Lower lobe of right lung (tissue), 2 donors: ENCODE measurements at regions not wholly inside any gene's neighbourhood (a gene's known extent, or its start where the extent isn't known, plus 50 kb on each side); places are given as distances from the start of the nearest gene placed in this dataset.
A peak's percentile ranks its signal among the peaks of the same experiment; 100 is the strongest.
"Not testable (repeated sequence)": the region's sequence is repeated elsewhere in the genome, so short reads cannot be mapped to it uniquely, and the experiment has no call there.

Experiments used
- ATAC-seq, 2 donors: fragments of 200-7000 bp; cut with Tn5 transposase; one replicate each; pipeline ENCODE4 v1.9.1; 2020 to 2022; ENCODE audit warnings: mild to moderate bottlenecking in 2 of 2, moderate library complexity in 2 of 2
- DNase-seq: peaks from one replicate; pipeline ENCODE4 v3.0.0-alpha.2; 2020
- H3K27ac ChIP-seq: fragments of 200-600 bp; one replicate; pipeline ENCODE4 v1.8.0; 2022
- H3K27me3 ChIP-seq: fragments of 200-600 bp; one replicate; pipeline ENCODE4 v1.8.0; 2022; ENCODE audit warnings: low read depth
- H3K36me3 ChIP-seq: fragments of 200-600 bp; one replicate; pipeline ENCODE4 v1.8.0; 2022; ENCODE audit warnings: mild to moderate bottlenecking
- H3K4me1 ChIP-seq: fragments of 200-600 bp; one replicate; pipeline ENCODE4 v1.8.0; 2022
- H3K4me3 ChIP-seq: fragments of 200-600 bp; one replicate; pipeline ENCODE4 v1.8.0; 2022; ENCODE audit warnings: mild to moderate bottlenecking
- H3K9me3 ChIP-seq: fragments of 200-600 bp; one replicate; pipeline ENCODE4 v1.8.0; 2022
- CTCF ChIP-seq: fragments of 200-600 bp; IDR thresholded peaks from one replicate; pipeline ENCODE4 v1.8.0; 2022; ENCODE audit warnings: antibody characterized with exemption, mild to moderate bottlenecking
- intact Hi-C: fragments of 100-400 bp; cut with DNase I; formaldehyde crosslinking; loops from one replicate; pipeline ENCODE4 v1.11.0; 2022
- donor health status: DM: no; HTN: yes; CAD: no; lungs with severe emphysema.

- H3K36me3 ChIP-seq, result no peaks in the 10 kb centered on the region
- DNase-seq, result no peak
- intact Hi-C loops, result no loop called here
- ATAC-seq, result no peak
- H3K27ac ChIP-seq, result no peak overlapping the region
- no peaks in the 10 kb centered on the region for H3K9me3 ChIP-seq
- peaks cover 3% of the 10 kb centered on the region for H3K4me1 ChIP-seq
- no peak for TF ChIP-seq CTCF
- H3K4me3 ChIP-seq, result no peak overlapping the region
- no peaks in the 10 kb centered on the region for H3K27me3 ChIP-seq
Measured at GRCh38 chr15:20355256-20355868, 186.2 kb downstream of the GOLGA6L6 start.

GRCh38 chr15:20354884-20355223, 186.7 kb downstream of the GOLGA6L6 start:
- H3K27ac ChIP-seq, H3K36me3 ChIP-seq, H3K4me3 ChIP-seq, intact Hi-C loops, H3K9me3 ChIP-seq, ATAC-seq, H3K27me3 ChIP-seq, H3K4me1 ChIP-seq: not testable (repeated sequence)
- DNase-seq, result peak; percentile 37

- ATAC-seq, result no peak
Measured at GRCh38 chr15:20353966-20354883, 187.4 kb downstream of the GOLGA6L6 start.

GRCh38 chr15:20352241-20353200, 189.1 kb downstream of the GOLGA6L6 start:
- Histone ChIP-seq H3K27ac (no peak overlapping the region), H3K9me3 (no peaks in the 10 kb centered on the region), H3K36me3 (no peaks in the 10 kb centered on the region), H3K4me3 (no peak overlapping the region), H3K27me3 (peaks cover 13% of the 10 kb centered on the region), H3K4me1 (peaks cover 3% of the 10 kb centered on the region)
- no peak for TF ChIP-seq CTCF
- peak in 1 of 2 donors; percentile 1 for ATAC-seq
- intact Hi-C loops, result no loop called here
- peak; percentile 52 for DNase-seq

More at GRCh38 chr15:20353966-20354883, 187.4 kb downstream of the GOLGA6L6 start:
- Histone ChIP-seq H3K27me3 (peaks cover 9% of the 10 kb centered on the region), H3K4me3 (no peak overlapping the region), H3K4me1 (peaks cover 3% of the 10 kb centered on the region), H3K9me3 (no peaks in the 10 kb centered on the region), H3K27ac (no peak overlapping the region), H3K36me3 (no peaks in the 10 kb centered on the region)
- DNase-seq, result peak; percentile 55
- no peak for TF ChIP-seq CTCF
- intact Hi-C loops, result no loop called here

GRCh38 chr15:20351448-20351971, 190.1 kb downstream of the GOLGA6L6 start:
- ATAC-seq (no peak), DNase-seq (peak; percentile 61)
- TF ChIP-seq CTCF, result no peak
- Histone ChIP-seq H3K36me3 (no peaks in the 10 kb centered on the region), H3K4me3 (no peak overlapping the region), H3K27ac (no peak overlapping the region), H3K9me3 (peaks cover 5% of the 10 kb centered on the region), H3K4me1 (peaks cover 1% of the 10 kb centered on the region), H3K27me3 (peaks cover 13% of the 10 kb centered on the region)
- intact Hi-C loops, result no loop called here
